ENCODE measurements at regions not wholly inside any gene's neighbourhood (a gene's known extent, or its start where the extent isn't known, plus 50 kb on each side); places are given as distances from the start of the nearest gene placed in this dataset.
A peak's percentile ranks its signal among the peaks of the same experiment; 100 is the strongest.

- DNase-seq: no peak
- H3K36me3 ChIP-seq: no peaks in the 10 kb centered on the region
- H3K27me3 ChIP-seq: no peaks in the 10 kb centered on the region
- H3K27ac ChIP-seq: no peak overlapping the region
- H3K4me1 ChIP-seq: peaks cover 0 to 11% (median 4%) of the 10 kb centered on the region in 4 donors
- no peak overlapping the region for H3K4me3 ChIP-seq
- intact Hi-C loops (cut with DNase I): no loop called here
- no peaks in the 10 kb centered on the region for H3K9me3 ChIP-seq
- 48 to 69% methylated on average over 2 of the region's 2 CpGs for WGBS, 2 donors
- TF ChIP-seq POLR2A (IDR thresholded peaks at IDR 0.05) (no peak), POLR2AphosphoS5 (IDR thresholded peaks at IDR 0.05) (no peak), EP300 (IDR thresholded peaks at IDR 0.05) (no peak), CTCF (IDR thresholded peaks at IDR 0.05) (no peak)
Observed at GRCh38 chr2:12442476-12442847, 274.3 kb upstream of the TRIB2 start.

GRCh38 chr2:12448846-12449505 is 267.8 kb upstream of the TRIB2 start:
- 96 to 97% methylated on average over 4 of the region's 4 CpGs for whole genome bisulfite sequencing, 2 donors

GRCh38 chr2:12451726-12452125 is 265.0 kb upstream of the TRIB2 start:
- TF ChIP-seq POLR2A (IDR thresholded peaks at IDR 0.05): no peak
- no peak for TF ChIP-seq CTCF (IDR thresholded peaks at IDR 0.05)
- TF ChIP-seq POLR2AphosphoS5 (IDR thresholded peaks at IDR 0.05): no peak
- no peak for TF ChIP-seq EP300 (IDR thresholded peaks at IDR 0.05)
- no peaks in the 10 kb centered on the region for H3K27me3 ChIP-seq
- no peaks in the 10 kb centered on the region for H3K9me3 ChIP-seq
- H3K27ac ChIP-seq: peak overlapping the region; percentile 36 to 74 (median 58)
- DNase-seq: no peak
- 2 to 13% methylated on average over 5 of the region's 5 CpGs for WGBS, 2 donors
- peak overlapping the region in 2 of 4 donors; percentile 20 to 22 for H3K4me3 ChIP-seq
- H3K4me1 ChIP-seq: peaks cover 0 to 22% (median 12%) of the 10 kb centered on the region in 4 donors
- no peaks in the 10 kb centered on the region for H3K36me3 ChIP-seq
- intact Hi-C loops (cut with DNase I): loop anchor here (10.0 kb wide), 2 partner anchors 137 to 553 kb away; no protein-coding TSS in a partner anchor

More at GRCh38 chr2:12448846-12449505, 267.8 kb upstream of the TRIB2 start:
- TF ChIP-seq CTCF (IDR thresholded peaks at IDR 0.05) (no peak), POLR2A (IDR thresholded peaks at IDR 0.05) (no peak), EP300 (IDR thresholded peaks at IDR 0.05) (no peak), POLR2AphosphoS5 (IDR thresholded peaks at IDR 0.05) (no peak)
- intact Hi-C loops (cut with DNase I): no loop called here
- H3K27ac ChIP-seq: peak overlapping the region in 1 of 4 donors; percentile 6
- H3K36me3 ChIP-seq: no peaks in the 10 kb centered on the region
- no peak overlapping the region for H3K4me3 ChIP-seq
- H3K9me3 ChIP-seq: no peaks in the 10 kb centered on the region
- DNase-seq: no peak
- H3K27me3 ChIP-seq: no peaks in the 10 kb centered on the region
- peaks cover 0 to 16% (median 9%) of the 10 kb centered on the region in 4 donors for H3K4me1 ChIP-seq

- no peaks in the 10 kb centered on the region for H3K9me3 ChIP-seq
- peak overlapping the region in 2 of 4 donors; percentile 20 to 22 for H3K4me3 ChIP-seq
- intact Hi-C loops (cut with DNase I): loop anchor here (10.0 kb wide), 2 partner anchors 137 to 553 kb away; no protein-coding TSS in a partner anchor
- H3K4me1 ChIP-seq: peaks cover 0 to 27% (median 16%) of the 10 kb centered on the region in 4 donors
- TF ChIP-seq POLR2A (IDR thresholded peaks at IDR 0.05) (no peak), POLR2AphosphoS5 (IDR thresholded peaks at IDR 0.05) (peak; percentile 46 to 81 (median 59)), EP300 (IDR thresholded peaks at IDR 0.05) (peak in 3 of 4 donors; percentile 29 to 88 (median 76))
- no peaks in the 10 kb centered on the region for H3K36me3 ChIP-seq
- no peak for DNase-seq
- WGBS, 2 donors: 45 to 56% methylated on average over 2 of the region's 2 CpGs
- no peaks in the 10 kb centered on the region for H3K27me3 ChIP-seq
- H3K27ac ChIP-seq: peak overlapping the region; percentile 36 to 74 (median 58)
Observed at GRCh38 chr2:12452185-12452584, 264.6 kb upstream of the TRIB2 start.

- 91 to 98% methylated on average over 11 of the region's 11 CpGs for WGBS, 2 donors
- no peaks in the 10 kb centered on the region for H3K27me3 ChIP-seq
- intact Hi-C loops (cut with DNase I): loop anchor here (10.0 kb wide), 2 partner anchors 139 to 551 kb away; no protein-coding TSS in a partner anchor
Observed at GRCh38 chr2:12453731-12454130, 263.0 kb upstream of the TRIB2 start.

More at GRCh38 chr2:12453731-12454130, 263.0 kb upstream of the TRIB2 start:
- DNase-seq: no peak
- H3K27ac ChIP-seq: peak overlapping the region in 2 of 4 donors; percentile 60 to 74
- no peaks in the 10 kb centered on the region for H3K36me3 ChIP-seq
- H3K4me3 ChIP-seq: no peak overlapping the region
- H3K4me1 ChIP-seq: peaks cover 0 to 38% (median 20%) of the 10 kb centered on the region in 4 donors
- H3K9me3 ChIP-seq: no peaks in the 10 kb centered on the region
- TF ChIP-seq POLR2A (IDR thresholded peaks at IDR 0.05): no peak
- TF ChIP-seq EP300 (IDR thresholded peaks at IDR 0.05): no peak
